A673 (cell line): ENCODE measurements at regions not wholly inside any gene's neighbourhood (a gene's known extent, or its start where the extent isn't known, plus 50 kb on each side); places are given as distances from the start of the nearest gene placed in this dataset.

ENCODE experiments used
- BruUV-seq: library from RNA; stranded (reverse); fragments of 400-500 nt; replicated peaks from 2 replicates; lab custom pipeline; 2021; lab: Mats Ljungman, UMichigan
- CTCF ChIA-PET: fragments of 300-600 bp; sonication (Branson Sonifier 250); formaldehyde crosslinking; loops from one replicate; lab custom pipeline; 2022; ENCODE audit warnings: antibody characterized with exemption; lab: Charles Lee
- POLR2A ChIA-PET: fragments of 300-600 bp; sonication (Branson Sonifier 250); formaldehyde crosslinking; loops from one replicate; lab custom pipeline; 2022; ENCODE audit warnings: antibody characterized with exemption; ENCODE audit not compliant: low non-redundant PET; lab: Charles Lee
- DNase-seq: peaks from one replicate; pipeline ENCODE4 v3.0.0-alpha.2; 2015; ENCODE audit warnings: low spot score
- H3K27ac ChIP-seq: fragments of 200-600 bp; sonication (generic); 2 replicates; pipeline ENCODE4 v1.5.1; 2016; ENCODE audit warnings: mixed run types, low read depth, mild to moderate bottlenecking, mixed read lengths, antibody characterized with exemption, low read length; ENCODE audit not compliant: poor library complexity, severe bottlenecking
- H3K27me3 ChIP-seq: fragments of 200-600 bp; sonication (generic); replicated peaks from 2 replicates; pipeline ENCODE4 v1.6.1; 2017; ENCODE audit warnings: mixed run types, low read depth, mild to moderate bottlenecking, mixed read lengths, antibody characterized with exemption, low read length; ENCODE audit not compliant: insufficient read depth, poor library complexity
- H3K36me3 ChIP-seq: fragments of 200-600 bp; sonication (generic); 2 replicates; pipeline ENCODE4 v1.6.1; 2016; ENCODE audit warnings: mixed run types, mild to moderate bottlenecking, mixed read lengths, antibody characterized with exemption, low read length; ENCODE audit not compliant: insufficient read depth, poor library complexity, severe bottlenecking
- H3K4me1 ChIP-seq: fragments of 200-600 bp; sonication (generic); 2 replicates; pipeline ENCODE4 v1.6.1; 2017; ENCODE audit warnings: mixed run types, mild to moderate bottlenecking, mixed read lengths, antibody characterized with exemption, low read length; ENCODE audit not compliant: insufficient read depth, poor library complexity, severe bottlenecking
- H3K4me3 ChIP-seq: fragments of 200-600 bp; sonication (generic); 2 replicates; pipeline ENCODE4 v1.5.1; 2016; ENCODE audit warnings: low read depth, mixed run types, mild to moderate bottlenecking, mixed read lengths, low read length; ENCODE audit not compliant: poor library complexity, severe bottlenecking
- H3K9me3 ChIP-seq: fragments of 200-600 bp; sonication (generic); 2 replicates; pipeline ENCODE4 v1.6.1; 2016; ENCODE audit warnings: mixed run types, low read depth, mild to moderate bottlenecking, mixed read lengths, antibody characterized with exemption, low read length; ENCODE audit not compliant: poor library complexity, severe bottlenecking
- CTCF ChIP-seq: fragments of 300-800, 200-600 bp; sonication (generic); conservative IDR thresholded peaks from 2 replicates; pipeline ENCODE4 v1.5.1; 2017; ENCODE audit warnings: low read depth, mild to moderate bottlenecking, antibody characterized with exemption, low read length, moderate library complexity, mixed read lengths
- EZH2 ChIP-seq: fragments of 200-600 bp; sonication (generic); IDR thresholded peaks from 2 replicates; pipeline ENCODE4 v1.6.1; 2017; ENCODE audit warnings: borderline replicate concordance, low read depth, mild to moderate bottlenecking, mixed read lengths, antibody characterized with exemption, low read length; ENCODE audit not compliant: poor library complexity, severe bottlenecking
- intact Hi-C: fragments of 100-400 bp; cut with micrococcal nuclease; formaldehyde crosslinking; loops from one replicate; pipeline ENCODE4 v1.10.0; 2022; ENCODE audit not compliant: unreplicated experiment

- Histone ChIP-seq H3K4me1 (no peaks in the 10 kb centered on the region), H3K9me3 (peaks cover 20% of the 10 kb centered on the region), H3K27ac (no peak overlapping the region), H3K27me3 (no peaks in the 10 kb centered on the region), H3K36me3 (no peaks in the 10 kb centered on the region), H3K4me3 (no peak overlapping the region)
- DNase-seq: no peak
- POLR2A ChIA-PET: no interaction called here
- CTCF ChIA-PET: no interaction called here
- no TSS peak for BruUV-seq
- intact Hi-C loops: no loop called here
- TF ChIP-seq EZH2 (no peak), CTCF (no peak)
Measured at GRCh38 chr2:5544205-5544786, 147.9 kb upstream of the SOX11 start.

- TF ChIP-seq EZH2 (no peak), CTCF (no peak)
- Histone ChIP-seq H3K4me1 (no peaks in the 10 kb centered on the region), H3K27me3 (no peaks in the 10 kb centered on the region), H3K9me3 (peaks cover 20% of the 10 kb centered on the region), H3K36me3 (no peaks in the 10 kb centered on the region), H3K27ac (no peak overlapping the region), H3K4me3 (no peak overlapping the region)
- no TSS peak for BruUV-seq
- ChIA-PET CTCF (no interaction called here), POLR2A (no interaction called here)
- DNase-seq: no peak
- intact Hi-C loops: no loop called here
Measured at GRCh38 chr2:5546181-5546580, 146.0 kb upstream of the SOX11 start.

- Histone ChIP-seq H3K4me1 (no peaks in the 10 kb centered on the region), H3K27ac (no peak overlapping the region), H3K4me3 (no peak overlapping the region), H3K9me3 (peaks cover 13% of the 10 kb centered on the region), H3K27me3 (no peaks in the 10 kb centered on the region), H3K36me3 (no peaks in the 10 kb centered on the region)
- CTCF ChIA-PET: no interaction called here
- no peak for DNase-seq
- intact Hi-C loops: no loop called here
- POLR2A ChIA-PET: interaction anchor here (0.6 kb wide), 1 partner anchor 143 kb away, joined by 3 read pairs; the partner anchor contains the start of gene SOX11
- no TSS peak for BruUV-seq
- TF ChIP-seq CTCF (no peak), EZH2 (no peak)
Measured at GRCh38 chr2:5548991-5549715, 143.0 kb upstream of the SOX11 start.
